B cell (primary cell): ENCODE measurements at regions not wholly inside any gene's neighbourhood (a gene's known extent, or its start where the extent isn't known, plus 50 kb on each side); places are given as distances from the start of the nearest gene placed in this dataset.
"Not testable (repeated sequence)": the region's sequence is repeated elsewhere in the genome, so short reads cannot be mapped to it uniquely, and the experiment has no call there.

Experiments
- EZH2 ChIP-seq: IDR thresholded peaks from 2 replicates; pipeline ENCODE4 v1.6.1; 2012; ENCODE audit warnings: borderline replicate concordance, low read depth, mild to moderate bottlenecking, moderate library complexity, low read length; ENCODE audit not compliant: insufficient read depth, poor library complexity, severe bottlenecking
- TF ChIP-seq, protein P1 (sequence below): fragments of 200-600 bp; IDR thresholded peaks from one replicate; pipeline ENCODE4 v1.8.0; 2022; ENCODE audit warnings: antibody characterized with exemption, mild to moderate bottlenecking

DNA sequence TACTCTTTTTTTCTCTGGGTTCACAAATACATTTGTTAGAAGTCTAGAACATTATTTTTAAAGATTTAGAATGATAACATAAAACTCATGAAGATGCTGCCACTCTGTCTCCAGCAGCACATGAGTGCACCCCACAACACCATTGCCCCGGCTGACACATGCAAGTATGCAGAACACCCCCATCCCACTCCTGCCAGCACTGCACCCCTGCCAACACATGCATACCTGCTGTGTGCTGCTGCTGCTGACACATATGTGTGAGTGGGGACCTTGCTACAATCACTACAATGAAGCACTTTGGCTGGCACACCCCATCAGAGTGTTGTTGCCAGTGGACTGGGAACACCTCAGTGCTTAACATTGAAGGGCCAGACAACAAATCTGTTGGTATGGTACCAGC is 2953.6 kb upstream of the TEKT4 start:
- TF ChIP-seq EZH2, result not testable (repeated sequence)
- TF ChIP-seq, protein P1, sequence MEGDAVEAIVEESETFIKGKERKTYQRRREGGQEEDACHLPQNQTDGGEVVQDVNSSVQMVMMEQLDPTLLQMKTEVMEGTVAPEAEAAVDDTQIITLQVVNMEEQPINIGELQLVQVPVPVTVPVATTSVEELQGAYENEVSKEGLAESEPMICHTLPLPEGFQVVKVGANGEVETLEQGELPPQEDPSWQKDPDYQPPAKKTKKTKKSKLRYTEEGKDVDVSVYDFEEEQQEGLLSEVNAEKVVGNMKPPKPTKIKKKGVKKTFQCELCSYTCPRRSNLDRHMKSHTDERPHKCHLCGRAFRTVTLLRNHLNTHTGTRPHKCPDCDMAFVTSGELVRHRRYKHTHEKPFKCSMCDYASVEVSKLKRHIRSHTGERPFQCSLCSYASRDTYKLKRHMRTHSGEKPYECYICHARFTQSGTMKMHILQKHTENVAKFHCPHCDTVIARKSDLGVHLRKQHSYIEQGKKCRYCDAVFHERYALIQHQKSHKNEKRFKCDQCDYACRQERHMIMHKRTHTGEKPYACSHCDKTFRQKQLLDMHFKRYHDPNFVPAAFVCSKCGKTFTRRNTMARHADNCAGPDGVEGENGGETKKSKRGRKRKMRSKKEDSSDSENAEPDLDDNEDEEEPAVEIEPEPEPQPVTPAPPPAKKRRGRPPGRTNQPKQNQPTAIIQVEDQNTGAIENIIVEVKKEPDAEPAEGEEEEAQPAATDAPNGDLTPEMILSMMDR, result not testable (repeated sequence)
